ENCODE measurements at regions not wholly inside any gene's neighbourhood (a gene's known extent, or its start where the extent isn't known, plus 50 kb on each side); places are given as distances from the start of the nearest gene placed in this dataset.
"Not testable (repeated sequence)": the region's sequence is repeated elsewhere in the genome, so short reads cannot be mapped to it uniquely, and the experiment has no call there.

- H3K27ac ChIP-seq, result no peak overlapping the region
- intact Hi-C loops (cut with DNase I), result no loop called here
- H3K4me3 ChIP-seq, result no peak overlapping the region
- H3K36me3 ChIP-seq, result no peaks in the 10 kb centered on the region
- TF ChIP-seq, protein P1, sequence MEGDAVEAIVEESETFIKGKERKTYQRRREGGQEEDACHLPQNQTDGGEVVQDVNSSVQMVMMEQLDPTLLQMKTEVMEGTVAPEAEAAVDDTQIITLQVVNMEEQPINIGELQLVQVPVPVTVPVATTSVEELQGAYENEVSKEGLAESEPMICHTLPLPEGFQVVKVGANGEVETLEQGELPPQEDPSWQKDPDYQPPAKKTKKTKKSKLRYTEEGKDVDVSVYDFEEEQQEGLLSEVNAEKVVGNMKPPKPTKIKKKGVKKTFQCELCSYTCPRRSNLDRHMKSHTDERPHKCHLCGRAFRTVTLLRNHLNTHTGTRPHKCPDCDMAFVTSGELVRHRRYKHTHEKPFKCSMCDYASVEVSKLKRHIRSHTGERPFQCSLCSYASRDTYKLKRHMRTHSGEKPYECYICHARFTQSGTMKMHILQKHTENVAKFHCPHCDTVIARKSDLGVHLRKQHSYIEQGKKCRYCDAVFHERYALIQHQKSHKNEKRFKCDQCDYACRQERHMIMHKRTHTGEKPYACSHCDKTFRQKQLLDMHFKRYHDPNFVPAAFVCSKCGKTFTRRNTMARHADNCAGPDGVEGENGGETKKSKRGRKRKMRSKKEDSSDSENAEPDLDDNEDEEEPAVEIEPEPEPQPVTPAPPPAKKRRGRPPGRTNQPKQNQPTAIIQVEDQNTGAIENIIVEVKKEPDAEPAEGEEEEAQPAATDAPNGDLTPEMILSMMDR (IDR thresholded peaks at IDR 0.05), result no peak
- peaks cover 0 to 30% of the 10 kb centered on the region in 2 donors for H3K9me3 ChIP-seq
- H3K4me1 ChIP-seq, result no peaks in the 10 kb centered on the region
- no peak for ATAC-seq
- DNase-seq, result no peak
- H3K27me3 ChIP-seq, result no peaks in the 10 kb centered on the region
These were observed 1298.0 kb upstream of the RAG2 start for GRCh38 chr11:37896016-37896415.

GRCh38 chr11:37881741-37882140 lies 1283.7 kb upstream of the RAG2 start:
- H3K27ac ChIP-seq, result no peak overlapping the region
- DNase-seq, result no peak
- ATAC-seq, result no peak
- no peaks in the 10 kb centered on the region for H3K4me1 ChIP-seq
- TF ChIP-seq, protein P1 (IDR thresholded peaks at IDR 0.05), result no peak
- no peak overlapping the region for H3K4me3 ChIP-seq
- no peaks in the 10 kb centered on the region for H3K27me3 ChIP-seq
- no peaks in the 10 kb centered on the region for H3K36me3 ChIP-seq
- no peaks in the 10 kb centered on the region for H3K9me3 ChIP-seq
- intact Hi-C loops (cut with DNase I), result no loop called here

- Histone ChIP-seq H3K4me3 (no peak overlapping the region), H3K36me3 (no peaks in the 10 kb centered on the region), H3K4me1 (no peaks in the 10 kb centered on the region), H3K27ac (no peak overlapping the region), H3K27me3 (no peaks in the 10 kb centered on the region), H3K9me3 (no peaks in the 10 kb centered on the region)
- no peak for ATAC-seq
- DNase-seq, result no peak
- intact Hi-C loops (cut with DNase I), result no loop called here
- TF ChIP-seq, protein P1 (IDR thresholded peaks at IDR 0.05), result no peak
These were observed 1263.6 kb upstream of the RAG2 start for GRCh38 chr11:37861671-37862070.

GRCh38 chr11:37858806-37859537 lies 1260.9 kb upstream of the RAG2 start:
- H3K4me1 ChIP-seq; ATAC-seq; H3K9me3 ChIP-seq; intact Hi-C loops (cut with DNase I); H3K27me3 ChIP-seq; H3K27ac ChIP-seq; H3K36me3 ChIP-seq; H3K4me3 ChIP-seq; DNase-seq: not testable (repeated sequence)

DNA sequence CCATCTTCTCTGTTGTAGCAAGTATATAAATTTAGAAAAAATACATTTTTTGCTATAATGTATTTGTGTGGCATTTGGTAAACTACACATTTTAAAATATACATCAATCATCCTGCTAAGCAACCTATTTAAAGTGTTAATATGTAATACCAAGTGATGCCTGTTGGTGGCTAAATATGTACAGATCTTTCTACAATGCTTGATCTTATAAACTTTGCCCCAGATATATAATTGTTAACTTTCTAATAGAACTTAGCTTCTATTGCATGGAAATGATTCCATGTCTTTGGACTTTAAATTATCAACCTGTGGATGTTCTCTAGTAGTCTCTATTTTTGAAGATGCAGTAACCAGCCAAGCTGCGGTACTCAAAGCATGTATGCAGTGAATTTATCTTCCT lies 1260.4 kb upstream of the RAG2 start:
- H3K36me3 ChIP-seq, result no peaks in the 10 kb centered on the region
- no peak overlapping the region for H3K4me3 ChIP-seq
- ATAC-seq (no peak), DNase-seq (no peak)
- intact Hi-C loops (cut with DNase I), result no loop called here
- no peaks in the 10 kb centered on the region for H3K27me3 ChIP-seq
- no peaks in the 10 kb centered on the region for H3K9me3 ChIP-seq
- no peaks in the 10 kb centered on the region for H3K4me1 ChIP-seq
- TF ChIP-seq, protein P1 (IDR thresholded peaks at IDR 0.05), result no peak
- no peak overlapping the region for H3K27ac ChIP-seq

DNA sequence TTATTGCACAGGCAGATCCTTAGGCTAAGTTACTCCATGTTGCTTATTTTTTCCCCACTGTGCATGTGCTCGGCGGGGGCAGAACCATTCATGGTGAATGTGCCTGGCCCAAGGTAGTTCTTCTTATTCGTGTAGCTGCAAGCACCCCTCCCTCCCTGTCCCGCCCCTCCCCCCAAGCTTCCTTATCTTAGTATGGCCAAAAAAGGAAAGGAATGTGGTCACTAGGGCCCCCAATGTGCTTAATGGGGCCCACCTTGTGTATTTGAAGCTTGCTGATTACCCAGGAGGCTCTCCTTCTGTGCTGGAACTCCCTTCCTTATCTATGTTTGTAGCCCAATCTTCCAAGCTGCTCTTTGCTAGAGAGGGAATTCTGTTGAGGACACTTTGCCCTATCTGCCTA lies 1259.7 kb upstream of the RAG2 start:
- Histone ChIP-seq H3K4me1 (no peaks in the 10 kb centered on the region), H3K4me3 (no peak overlapping the region), H3K36me3 (no peaks in the 10 kb centered on the region), H3K27ac (no peak overlapping the region), H3K9me3 (no peaks in the 10 kb centered on the region), H3K27me3 (no peaks in the 10 kb centered on the region)
- ATAC-seq (no peak), DNase-seq (no peak)
- intact Hi-C loops (cut with DNase I), result no loop called here
- TF ChIP-seq, protein P1 (IDR thresholded peaks at IDR 0.05), result no peak
